HG03139 (cell line): ENCODE measurements at regions not wholly inside any gene's neighbourhood (a gene's known extent, or its start where the extent isn't known, plus 50 kb on each side); places are given as distances from the start of the nearest gene placed in this dataset.

Experiments used
- ATAC-seq: cut with Tn5 transposase; IDR thresholded peaks from one replicate; pipeline ENCODE4 v1.9.1; 2021; ENCODE audit not compliant: unreplicated experiment

- no peak for ATAC-seq
These were observed 91.0 kb downstream of the GPAM start for GRCh38 chr10:112092519-112092918.

- no peak for ATAC-seq
These were observed 88.6 kb downstream of the GPAM start for GRCh38 chr10:112094984-112095383.

DNA sequence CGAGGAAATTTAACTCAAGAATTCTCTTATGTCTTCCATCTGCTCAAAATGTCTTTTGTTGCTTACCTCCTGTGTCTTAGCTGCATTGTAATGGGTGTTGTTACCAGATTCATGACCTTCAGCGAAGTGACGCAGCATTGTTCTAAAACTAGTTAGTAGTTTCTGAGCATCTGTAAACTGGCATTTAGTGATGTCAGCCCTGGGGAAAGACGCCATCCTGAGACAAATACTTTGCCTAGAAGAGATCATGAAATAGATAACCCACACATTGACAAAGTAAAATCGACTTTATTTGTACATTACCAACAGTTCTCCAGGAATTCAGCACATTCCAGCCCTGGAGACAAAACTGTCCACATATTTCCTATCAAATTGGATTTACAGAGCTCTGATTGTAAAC is 87.8 kb downstream of the GPAM start:
- ATAC-seq: no peak

DNA sequence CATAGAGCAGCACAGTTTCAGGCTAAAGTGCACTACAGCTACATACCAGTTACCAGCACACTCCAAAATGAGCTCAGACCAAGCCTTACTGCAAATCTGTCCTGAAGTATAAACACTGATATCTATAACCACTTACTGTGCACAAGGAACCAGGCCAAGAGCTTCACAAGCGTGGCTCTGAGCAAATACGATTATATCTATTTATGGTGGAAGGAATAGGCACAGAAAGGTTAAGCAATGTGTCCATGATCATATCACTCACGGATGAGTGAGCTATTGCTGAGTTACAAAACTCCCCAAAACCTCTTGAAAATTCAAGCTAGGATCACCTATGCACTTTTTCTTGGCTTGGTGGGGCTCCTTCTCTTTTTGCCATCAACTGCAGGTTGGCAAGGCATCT is 84.9 kb downstream of the GPAM start:
- ATAC-seq: no peak
